ENCODE measurements at regions not wholly inside any gene's neighbourhood (a gene's known extent, or its start where the extent isn't known, plus 50 kb on each side); places are given as distances from the start of the nearest gene placed in this dataset.

GRCh38 chr7:96562458-96562857 lies 147.2 kb downstream of the SEM1 start:
- Histone ChIP-seq H4K20me1 (replicated peaks; ENCODE audit: control insufficient read depth, extremely low read depth, insufficient read depth, low read length) (no peaks in the 10 kb centered on the region), H3K79me2 (ENCODE audit: control insufficient read depth, insufficient read depth, low read length) (no peaks in the 10 kb centered on the region), H3K4me1 (ENCODE audit: control insufficient read depth, extremely low read depth, insufficient read depth, low read length) (no peaks in the 10 kb centered on the region), H3K9ac (replicated peaks; ENCODE audit: extremely low read depth, insufficient read depth, low read length) (no peak overlapping the region), H3K27ac (ENCODE audit: insufficient read depth, low read depth, low read length) (no peak overlapping the region), H3K9me3 (replicated peaks; ENCODE audit: control insufficient read depth, insufficient read depth, low read length) (no peaks in the 10 kb centered on the region), H3K27me3 (ENCODE audit: control insufficient read depth in 2 of 2, insufficient read depth in 2 of 2, low read length in 2 of 2) (no peaks in the 10 kb centered on the region), H3K36me3 (ENCODE audit: control insufficient read depth in 2 of 2, extremely low read depth in 1 of 2, insufficient read depth in 2 of 2, low read length in 2 of 2) (no peaks in the 10 kb centered on the region), H3K9me1 (replicated peaks; ENCODE audit: control insufficient read depth, extremely low read depth, insufficient read depth, low read length) (no peaks in the 10 kb centered on the region), H2AFZ (ENCODE audit: low read depth, low read length) (no peak overlapping the region), H3K4me2 (ENCODE audit: insufficient read depth, low read length) (no peak overlapping the region), H3K4me3 (replicated peaks in 1 of 3; ENCODE audit: insufficient read depth in 1 of 3, low read depth in 1 of 3, low read length in 3 of 3) (no peak overlapping the region)
- POLR2A ChIA-PET: no interaction called here
- TF ChIP-seq GATA2 (IDR thresholded peaks at IDR 0.05; ENCODE audit: insufficient read depth, insufficient read length, low read depth, low read length) (no peak), MAX (IDR thresholded peaks at IDR 0.05; ENCODE audit: insufficient read depth, insufficient read length) (no peak), MYC (IDR thresholded peaks at IDR 0.05; ENCODE audit: low read depth, low read length) (no peak), JUN (IDR thresholded peaks at IDR 0.05; ENCODE audit: borderline replicate concordance, insufficient read depth, insufficient read length, low read depth) (no peak), EZH2 (IDR thresholded peaks at IDR 0.05; ENCODE audit: borderline replicate concordance, low read depth, low read length, severe bottlenecking) (no peak)
- FAIRE-seq (no peak), DNase-seq (ENCODE audit: low read depth, low spot score) (no peak)
- no TSS peak for BruUV-seq (replicated peaks)
- dilution Hi-C loops (cut with MboI; ENCODE audit: extremely low pct_ligation_motif_present, low sequenced_read_pairs): no loop called here
- CTCF ChIA-PET: no interaction called here
- intact Hi-C loops (cut with micrococcal nuclease): no loop called here

- Histone ChIP-seq H3K9me1 (replicated peaks; ENCODE audit: control insufficient read depth, extremely low read depth, insufficient read depth, low read length) (no peaks in the 10 kb centered on the region), H3K4me1 (ENCODE audit: control insufficient read depth, extremely low read depth, insufficient read depth, low read length) (no peaks in the 10 kb centered on the region), H4K20me1 (replicated peaks; ENCODE audit: control insufficient read depth, extremely low read depth, insufficient read depth, low read length) (no peaks in the 10 kb centered on the region), H3K9me3 (replicated peaks; ENCODE audit: control insufficient read depth, insufficient read depth, low read length) (no peaks in the 10 kb centered on the region), H3K27ac (ENCODE audit: insufficient read depth, low read depth, low read length) (no peak overlapping the region), H2AFZ (ENCODE audit: low read depth, low read length) (no peak overlapping the region), H3K27me3 (ENCODE audit: control insufficient read depth in 2 of 2, insufficient read depth in 2 of 2, low read length in 2 of 2) (no peaks in the 10 kb centered on the region), H3K4me3 (replicated peaks in 1 of 3; ENCODE audit: insufficient read depth in 1 of 3, low read depth in 1 of 3, low read length in 3 of 3) (no peak overlapping the region), H3K36me3 (ENCODE audit: control insufficient read depth in 2 of 2, extremely low read depth in 1 of 2, insufficient read depth in 2 of 2, low read length in 2 of 2) (no peaks in the 10 kb centered on the region), H3K79me2 (ENCODE audit: control insufficient read depth, insufficient read depth, low read length) (no peaks in the 10 kb centered on the region), H3K4me2 (ENCODE audit: insufficient read depth, low read length) (no peak overlapping the region), H3K9ac (replicated peaks; ENCODE audit: extremely low read depth, insufficient read depth, low read length) (no peak overlapping the region)
- dilution Hi-C loops (cut with MboI; ENCODE audit: extremely low pct_ligation_motif_present, low sequenced_read_pairs) (no loop called here), intact Hi-C loops (cut with micrococcal nuclease) (no loop called here)
- CTCF ChIA-PET: no interaction called here
- BruUV-seq (replicated peaks): no TSS peak
- no peak for TF ChIP-seq EZH2 (IDR thresholded peaks at IDR 0.05; ENCODE audit: borderline replicate concordance, low read depth, low read length, severe bottlenecking)
- no peak for TF ChIP-seq FOS (IDR thresholded peaks at IDR 0.05; ENCODE audit: borderline replicate concordance, insufficient read depth, low read length)
- TF ChIP-seq GATA2 (IDR thresholded peaks at IDR 0.05; ENCODE audit: insufficient read depth, insufficient read length, low read depth, low read length): no peak
- TF ChIP-seq, protein P1, sequence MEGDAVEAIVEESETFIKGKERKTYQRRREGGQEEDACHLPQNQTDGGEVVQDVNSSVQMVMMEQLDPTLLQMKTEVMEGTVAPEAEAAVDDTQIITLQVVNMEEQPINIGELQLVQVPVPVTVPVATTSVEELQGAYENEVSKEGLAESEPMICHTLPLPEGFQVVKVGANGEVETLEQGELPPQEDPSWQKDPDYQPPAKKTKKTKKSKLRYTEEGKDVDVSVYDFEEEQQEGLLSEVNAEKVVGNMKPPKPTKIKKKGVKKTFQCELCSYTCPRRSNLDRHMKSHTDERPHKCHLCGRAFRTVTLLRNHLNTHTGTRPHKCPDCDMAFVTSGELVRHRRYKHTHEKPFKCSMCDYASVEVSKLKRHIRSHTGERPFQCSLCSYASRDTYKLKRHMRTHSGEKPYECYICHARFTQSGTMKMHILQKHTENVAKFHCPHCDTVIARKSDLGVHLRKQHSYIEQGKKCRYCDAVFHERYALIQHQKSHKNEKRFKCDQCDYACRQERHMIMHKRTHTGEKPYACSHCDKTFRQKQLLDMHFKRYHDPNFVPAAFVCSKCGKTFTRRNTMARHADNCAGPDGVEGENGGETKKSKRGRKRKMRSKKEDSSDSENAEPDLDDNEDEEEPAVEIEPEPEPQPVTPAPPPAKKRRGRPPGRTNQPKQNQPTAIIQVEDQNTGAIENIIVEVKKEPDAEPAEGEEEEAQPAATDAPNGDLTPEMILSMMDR (IDR thresholded peaks at IDR 0.05; ENCODE audit: extremely low read depth in 1 of 2, insufficient read depth in 1 of 2, low read depth in 1 of 2, low read length in 2 of 2): no peak
- TF ChIP-seq MYC (IDR thresholded peaks at IDR 0.05; ENCODE audit: low read depth, low read length): no peak
- TF ChIP-seq MAX (IDR thresholded peaks at IDR 0.05; ENCODE audit: insufficient read depth, insufficient read length): no peak
- no peak for TF ChIP-seq POLR2AphosphoS5 (IDR thresholded peaks at IDR 0.05; ENCODE audit: insufficient read depth, low read depth, low read length)
- TF ChIP-seq POLR2A (IDR thresholded peaks at IDR 0.05; ENCODE audit: low read depth, low read length): no peak
- no peak for TF ChIP-seq JUN (IDR thresholded peaks at IDR 0.05; ENCODE audit: borderline replicate concordance, insufficient read depth, insufficient read length, low read depth)
- DNase-seq (ENCODE audit: low read depth, low spot score) (no peak), FAIRE-seq (no peak)
- POLR2A ChIA-PET: no interaction called here
Measured at GRCh38 chr7:96561892-96562291, 147.8 kb downstream of the SEM1 start.
